Fibroblast of pulmonary artery (primary cell): ENCODE measurements at regions not wholly inside any gene's neighbourhood (a gene's known extent, or its start where the extent isn't known, plus 50 kb on each side); places are given as distances from the start of the nearest gene placed in this dataset.
"Not testable (repeated sequence)": the region's sequence is repeated elsewhere in the genome, so short reads cannot be mapped to it uniquely, and the experiment has no call there.

Experiments
- DNase-seq: peaks from one replicate; pipeline ENCODE4 v3.0.0-alpha.2; 2010; ENCODE audit warnings: low read depth
- H3K4me3 ChIP-seq: replicated peaks from 2 replicates; pipeline ENCODE4 v1.5.1; 2011; ENCODE audit warnings: low read depth, mild to moderate bottlenecking, control low read depth, low read length, moderate library complexity
- TF ChIP-seq, protein P1 (sequence below): IDR thresholded peaks from 2 replicates; pipeline ENCODE4 v1.5.1; 2011; ENCODE audit warnings: mild to moderate bottlenecking, control low read depth, low read length, inconsistent platforms; ENCODE audit errors: missing control alignments

DNA sequence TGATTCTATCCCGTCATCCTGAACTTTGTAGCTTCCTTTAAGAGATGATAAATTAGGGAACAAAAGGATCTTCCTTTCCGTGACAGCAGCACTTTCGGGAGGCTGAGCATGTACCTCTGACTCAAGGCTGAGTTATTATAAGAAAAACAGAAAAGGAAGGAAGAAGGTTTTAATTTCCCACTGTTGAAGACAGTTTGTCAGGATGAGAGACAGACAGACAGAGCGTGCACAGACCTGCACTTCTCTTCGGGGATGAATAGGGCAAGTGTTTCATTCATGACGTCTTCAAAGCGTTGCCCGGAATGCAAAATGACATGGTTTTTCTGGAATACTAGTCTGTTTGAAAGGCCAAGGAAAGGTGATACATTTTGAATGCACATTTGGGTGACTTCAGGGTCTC is 405.3 kb upstream of the FAT1 start:
- DNase-seq = peak; percentile 27
- TF ChIP-seq, protein P1, sequence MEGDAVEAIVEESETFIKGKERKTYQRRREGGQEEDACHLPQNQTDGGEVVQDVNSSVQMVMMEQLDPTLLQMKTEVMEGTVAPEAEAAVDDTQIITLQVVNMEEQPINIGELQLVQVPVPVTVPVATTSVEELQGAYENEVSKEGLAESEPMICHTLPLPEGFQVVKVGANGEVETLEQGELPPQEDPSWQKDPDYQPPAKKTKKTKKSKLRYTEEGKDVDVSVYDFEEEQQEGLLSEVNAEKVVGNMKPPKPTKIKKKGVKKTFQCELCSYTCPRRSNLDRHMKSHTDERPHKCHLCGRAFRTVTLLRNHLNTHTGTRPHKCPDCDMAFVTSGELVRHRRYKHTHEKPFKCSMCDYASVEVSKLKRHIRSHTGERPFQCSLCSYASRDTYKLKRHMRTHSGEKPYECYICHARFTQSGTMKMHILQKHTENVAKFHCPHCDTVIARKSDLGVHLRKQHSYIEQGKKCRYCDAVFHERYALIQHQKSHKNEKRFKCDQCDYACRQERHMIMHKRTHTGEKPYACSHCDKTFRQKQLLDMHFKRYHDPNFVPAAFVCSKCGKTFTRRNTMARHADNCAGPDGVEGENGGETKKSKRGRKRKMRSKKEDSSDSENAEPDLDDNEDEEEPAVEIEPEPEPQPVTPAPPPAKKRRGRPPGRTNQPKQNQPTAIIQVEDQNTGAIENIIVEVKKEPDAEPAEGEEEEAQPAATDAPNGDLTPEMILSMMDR = no peak
- H3K4me3 ChIP-seq = no peak overlapping the region

DNA sequence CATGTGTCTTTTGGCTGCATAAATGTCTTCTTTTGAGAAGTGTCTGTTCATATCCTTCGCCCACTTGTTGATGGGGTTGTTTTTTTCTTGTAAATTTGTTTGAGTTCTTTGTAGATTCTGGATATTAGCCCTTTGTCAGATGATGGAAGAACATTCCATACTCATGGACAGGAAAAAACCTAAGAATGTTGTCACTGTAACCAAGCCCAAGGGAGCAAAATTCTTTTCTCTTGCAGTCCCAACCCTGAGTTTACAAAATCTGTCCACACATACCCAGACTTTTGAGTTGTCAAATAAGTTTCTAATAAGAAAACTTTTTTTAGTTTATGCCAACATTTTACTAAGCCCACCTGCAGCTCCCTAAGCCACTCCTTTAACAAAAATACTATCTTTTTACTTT is 408.2 kb upstream of the FAT1 start:
- not testable (repeated sequence) for DNase-seq

DNA sequence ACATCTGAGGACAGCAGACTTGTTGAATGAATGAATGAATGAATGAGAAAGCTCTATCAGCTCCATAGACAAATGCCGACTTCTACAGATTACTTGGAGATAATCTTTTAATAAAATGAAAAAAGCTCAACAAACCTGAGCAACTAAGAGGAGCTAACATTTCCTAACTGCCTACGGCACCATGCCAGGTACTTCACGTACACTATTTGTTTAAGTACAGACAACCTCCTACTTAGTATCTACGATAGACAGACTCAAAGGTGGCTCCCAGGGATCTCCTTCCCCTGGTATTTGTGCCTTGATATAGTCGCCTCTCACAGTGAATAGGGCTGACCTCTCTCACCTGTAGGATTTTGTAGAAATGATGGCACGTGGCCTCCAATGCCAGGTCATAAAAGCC is 412.2 kb upstream of the FAT1 start:
- DNase-seq = no peak
- no peak overlapping the region for H3K4me3 ChIP-seq
- TF ChIP-seq, protein P1 = no peak

More for the DNA sequence above, 408.2 kb upstream of the FAT1 start:
- H3K4me3 ChIP-seq = not testable (repeated sequence)

DNA sequence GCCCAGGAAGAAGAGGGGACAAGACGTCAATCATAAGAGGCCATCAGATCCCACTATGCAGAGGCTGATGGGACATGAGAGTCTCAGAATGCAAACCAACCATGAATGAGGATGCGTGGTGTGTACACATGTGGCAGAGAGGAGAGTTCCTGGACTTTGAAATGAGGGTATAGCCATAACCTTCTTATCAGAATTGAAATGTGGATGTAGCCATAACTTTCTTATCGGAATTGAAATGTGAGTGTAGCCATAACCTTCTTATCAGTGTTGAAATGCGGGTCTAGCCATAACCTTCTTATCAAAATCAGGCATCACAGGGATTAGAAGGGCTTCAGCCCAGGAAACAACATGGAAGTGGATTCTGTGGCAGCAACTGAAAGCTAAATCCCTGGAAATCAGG is 415.5 kb upstream of the FAT1 start:
- no peak for DNase-seq
- no peak overlapping the region for H3K4me3 ChIP-seq
- TF ChIP-seq, protein P1 = no peak

DNA sequence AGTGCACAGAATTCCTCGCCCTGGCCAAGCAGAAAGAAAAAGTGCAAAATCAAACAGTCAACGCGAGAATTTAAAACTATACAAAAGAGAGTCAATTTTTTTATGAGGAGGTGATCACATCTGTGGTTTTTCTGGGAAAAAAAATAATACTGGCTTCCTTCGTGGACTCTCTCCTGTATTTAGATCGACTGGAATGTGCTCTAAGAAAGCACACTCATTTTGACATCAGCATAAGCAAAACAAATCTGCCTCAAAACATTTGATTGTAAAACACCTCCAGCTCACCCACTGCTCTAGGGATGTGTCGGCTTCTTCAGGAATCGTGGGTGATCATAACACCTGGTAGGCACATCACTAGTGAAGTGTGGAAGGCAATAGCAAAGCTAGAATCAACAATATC is 417.4 kb upstream of the FAT1 start:
- H3K4me3 ChIP-seq = no peak overlapping the region
- TF ChIP-seq, protein P1 = no peak
- no peak for DNase-seq

DNA sequence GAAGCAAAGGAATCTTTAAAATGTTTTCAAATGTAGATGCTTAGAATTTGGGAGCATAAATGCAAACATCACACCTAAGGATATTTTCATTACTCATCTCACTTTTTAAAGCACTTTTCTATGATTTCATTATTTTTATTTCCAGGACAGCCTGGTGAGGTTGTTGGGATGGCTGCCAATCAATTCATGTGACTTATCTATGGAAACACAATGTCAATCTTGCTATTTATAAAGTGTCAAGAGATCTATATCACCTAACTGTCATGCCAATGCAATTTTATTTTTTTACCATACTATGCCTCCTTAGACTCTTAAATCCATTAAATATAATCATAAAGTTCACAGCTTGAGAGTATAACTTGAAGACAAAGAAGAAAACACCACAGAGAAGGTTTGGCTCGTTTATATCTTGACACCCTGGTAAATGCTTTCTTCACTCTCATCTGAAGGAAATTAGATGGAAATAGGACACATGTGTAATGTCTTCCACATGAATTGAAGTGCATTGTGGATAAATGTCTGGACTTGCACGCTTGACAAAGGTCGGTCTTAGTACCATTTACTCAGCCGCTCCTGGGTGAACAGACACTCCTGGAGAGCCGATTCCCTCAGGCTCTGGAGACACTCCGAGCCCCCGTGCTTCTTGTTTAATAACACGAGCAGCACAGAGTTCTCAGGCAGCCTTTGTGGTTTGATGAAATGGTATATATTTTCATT is 425.7 kb upstream of the FAT1 start:
- TF ChIP-seq, protein P1 = no peak
- no peak overlapping the region for H3K4me3 ChIP-seq
- DNase-seq = no peak

DNA sequence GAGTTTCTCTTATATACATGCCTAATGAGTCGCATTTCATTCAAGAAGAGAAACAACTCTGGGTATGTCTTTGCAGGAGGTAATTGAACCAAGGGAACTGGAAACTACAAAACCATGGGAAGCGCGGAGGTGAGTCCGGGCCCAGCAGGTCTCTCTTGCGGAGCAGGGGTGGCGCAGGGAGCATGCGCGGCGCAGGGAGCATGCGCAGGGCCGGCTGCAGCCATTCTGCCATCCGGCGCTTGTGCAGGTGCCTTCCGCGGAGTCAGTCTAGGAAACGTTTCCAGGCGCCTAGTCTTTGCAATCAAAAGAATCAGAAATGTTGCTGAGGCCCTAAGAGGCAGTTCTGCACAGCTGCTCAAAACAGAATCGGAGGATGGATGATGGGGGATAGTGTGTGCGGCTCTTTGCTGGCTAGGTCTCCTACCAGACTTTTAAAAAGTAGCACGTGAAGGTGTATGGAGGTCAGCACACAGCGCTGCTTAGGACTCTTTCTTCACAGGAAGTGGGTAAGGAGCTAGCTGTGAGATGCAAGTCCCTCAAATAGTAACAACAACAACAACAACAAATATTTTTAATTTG is 433.8 kb upstream of the FAT1 start:
- TF ChIP-seq, protein P1 = no peak
- DNase-seq = no peak
- no peak overlapping the region for H3K4me3 ChIP-seq
